ENCODE measurements at regions not wholly inside any gene's neighbourhood (a gene's known extent, or its start where the extent isn't known, plus 50 kb on each side); places are given as distances from the start of the nearest gene placed in this dataset.
"Not testable (repeated sequence)": the region's sequence is repeated elsewhere in the genome, so short reads cannot be mapped to it uniquely, and the experiment has no call there.

DNA sequence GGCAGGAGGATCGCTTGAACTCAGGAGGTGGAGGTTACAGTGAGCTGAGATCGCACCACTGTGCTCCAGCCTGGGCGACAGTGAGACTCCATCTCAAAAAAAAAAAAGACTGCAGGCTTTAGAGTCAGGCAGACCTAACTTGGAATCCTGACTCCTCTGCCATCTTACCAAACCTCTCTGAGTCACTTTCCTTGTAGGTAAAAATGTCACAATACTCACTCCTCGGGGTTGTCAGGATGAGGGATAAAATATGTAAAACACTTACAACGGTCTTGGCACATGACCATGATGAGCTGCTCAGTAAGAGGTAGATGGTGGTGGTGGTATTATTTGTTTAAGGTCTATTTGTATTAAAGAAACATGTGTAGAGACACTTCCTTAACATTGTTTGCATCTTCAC, 154.1 kb upstream of the PDE1C start:
- no peak for DNase-seq

GRCh38 chr7:32223721-32224120, 153.5 kb upstream of the PDE1C start:
- no peak for DNase-seq

GRCh38 chr7:32223071-32223650, 153.0 kb upstream of the PDE1C start:
- DNase-seq = no peak

GRCh38 chr7:32222251-32222900, 152.2 kb upstream of the PDE1C start:
- DNase-seq = no peak

DNA sequence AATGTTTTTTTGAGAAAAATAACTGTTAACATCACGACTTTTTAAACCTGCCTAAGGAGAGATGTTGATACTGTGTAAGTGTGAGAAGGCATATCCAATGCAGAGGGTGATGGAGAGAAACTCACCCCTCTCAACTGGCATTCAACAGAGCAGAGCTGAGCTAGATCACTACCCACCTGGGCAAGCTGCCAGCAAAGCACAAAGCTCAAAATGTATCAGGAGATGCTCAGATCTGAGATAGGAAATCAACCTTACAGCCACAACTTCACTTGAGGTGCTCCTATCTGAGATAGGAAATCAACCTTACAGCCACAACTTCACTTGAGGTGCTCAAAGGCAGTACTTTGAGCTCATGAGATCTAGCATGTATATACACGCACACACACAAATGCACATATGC, 151.5 kb upstream of the PDE1C start:
- peak in 1 of 51 donors; percentile 6 for DNase-seq

DNA sequence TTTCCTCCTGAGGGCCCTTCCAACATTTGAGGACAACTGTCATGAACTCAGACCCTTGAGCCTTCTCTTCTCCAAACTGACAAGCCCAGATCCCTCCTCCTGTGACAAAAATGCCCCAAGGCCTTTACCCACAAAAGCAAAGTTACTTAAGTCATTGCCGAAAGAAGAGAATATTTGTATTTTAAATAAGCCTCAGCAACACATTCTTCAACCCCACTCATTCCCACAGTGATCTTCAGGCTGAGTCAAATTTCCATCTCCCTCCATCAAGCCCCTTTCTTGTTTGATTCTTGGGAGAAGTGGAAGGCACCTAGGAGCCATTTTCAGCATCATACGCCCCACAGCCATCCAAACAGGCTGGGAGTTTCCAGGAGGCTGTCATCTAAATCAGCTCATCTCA, 150.8 kb upstream of the PDE1C start:
- DNase-seq = no peak

- DNase-seq = not testable (repeated sequence)
Measured at GRCh38 chr7:32219831-32220230, 149.6 kb upstream of the PDE1C start.

GRCh38 chr7:32219416-32219815, 149.2 kb upstream of the PDE1C start:
- DNase-seq = no peak

GRCh38 chr7:32218741-32219288, 148.6 kb upstream of the PDE1C start:
- DNase-seq = no peak

DNA sequence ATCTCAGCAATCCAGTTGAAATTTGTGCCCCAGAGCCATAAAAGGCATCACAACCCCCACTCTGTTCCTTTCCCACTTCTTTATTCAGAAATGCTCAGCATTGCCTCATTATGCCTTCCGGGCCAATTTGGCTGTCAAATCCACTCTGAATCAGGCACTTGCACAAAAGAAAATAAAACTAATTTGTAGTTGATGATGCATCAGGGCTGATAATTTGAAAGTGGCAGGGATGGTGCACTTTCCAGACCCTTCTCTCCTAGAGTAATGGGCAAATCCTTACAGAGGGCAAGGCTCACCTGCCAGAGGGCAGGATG, 147.9 kb upstream of the PDE1C start:
- DNase-seq = peak in 8 of 51 donors; percentile 7 to 53 (median 21)

DNA sequence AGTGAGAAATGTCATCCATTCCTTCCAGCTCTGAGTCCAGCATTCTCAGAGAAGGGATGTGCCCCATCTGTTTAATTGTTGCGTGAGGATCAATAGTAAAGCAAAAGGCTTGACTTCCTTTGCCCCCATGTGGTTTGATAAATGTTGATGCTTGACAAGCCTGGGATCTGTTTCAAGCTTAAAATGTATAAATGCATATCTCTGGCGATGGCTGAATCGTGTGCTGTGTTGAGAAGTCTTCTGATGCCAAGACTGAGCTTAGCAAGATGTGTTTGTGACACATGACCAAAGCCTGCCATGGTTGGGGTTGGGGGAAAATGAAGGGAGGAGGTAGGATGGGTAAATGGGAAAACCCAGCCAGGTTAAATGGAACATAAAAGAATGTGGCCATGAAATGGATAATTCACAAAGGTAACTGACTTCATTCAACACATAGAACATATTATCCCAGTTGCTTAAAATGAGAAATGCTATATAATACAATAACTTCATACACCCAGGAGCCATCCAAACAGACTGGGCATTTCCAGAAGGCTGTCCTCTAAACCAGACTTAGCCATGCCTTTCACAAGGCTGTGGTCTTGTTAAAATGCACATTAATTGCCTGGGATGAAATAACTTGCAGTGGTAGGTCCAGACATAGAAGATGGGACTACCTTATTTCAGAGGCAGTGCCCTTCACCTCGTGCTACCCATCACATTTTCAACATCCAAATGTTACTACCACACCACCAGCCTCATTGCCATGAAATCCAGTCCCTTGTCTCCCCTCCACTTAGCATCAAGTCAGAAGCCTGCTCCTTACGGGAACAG, 147.3 kb upstream of the PDE1C start:
- DNase-seq = no peak

- DNase-seq = no peak
Measured at GRCh38 chr7:32216759-32217158, 146.6 kb upstream of the PDE1C start.

DNA sequence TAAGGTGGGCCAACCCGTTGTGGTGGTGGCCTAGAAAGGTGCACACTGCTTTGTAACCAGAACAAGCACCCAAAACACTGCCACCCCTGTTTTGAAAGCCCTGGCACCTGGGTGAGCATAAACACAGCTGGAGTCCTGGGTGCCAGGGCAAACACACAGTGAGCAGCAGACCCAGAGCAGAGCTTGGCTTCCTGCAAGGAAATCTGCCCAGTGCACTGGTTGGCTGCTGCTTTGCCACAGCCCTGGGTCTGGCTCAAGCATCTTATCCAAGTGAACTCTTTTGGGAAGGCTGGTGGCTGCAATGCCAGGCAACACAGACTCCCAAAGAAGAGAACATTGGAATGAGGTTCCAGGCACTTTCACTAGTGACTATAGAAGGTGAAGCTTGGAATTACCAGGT, 145.5 kb upstream of the PDE1C start:
- DNase-seq = no peak

- DNase-seq = no peak
Measured at GRCh38 chr7:32214913-32215312, 144.7 kb upstream of the PDE1C start.

DNA sequence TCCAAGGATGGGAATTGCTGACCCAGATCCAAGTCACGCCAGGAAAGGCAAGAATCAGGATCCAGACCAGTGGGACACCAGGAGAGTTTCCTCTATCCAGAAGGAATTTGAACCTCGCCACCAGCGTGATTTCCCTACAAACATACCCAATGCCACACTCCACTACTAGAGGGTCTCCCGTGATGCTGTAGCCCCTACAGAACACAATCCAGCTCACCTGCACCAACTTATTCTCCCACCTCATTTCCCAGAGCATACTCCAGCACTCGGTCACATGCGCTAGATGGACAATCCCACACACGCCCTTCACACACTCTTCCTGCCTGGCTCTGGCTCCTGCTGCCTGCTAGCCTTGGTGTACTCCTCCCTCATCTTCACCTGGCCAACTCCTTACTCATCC, 142.1 kb upstream of the PDE1C start:
- no peak for DNase-seq

- peak in 6 of 51 donors; percentile 4 to 17 (median 6) for DNase-seq
Measured at GRCh38 chr7:32206987-32207386, 136.8 kb upstream of the PDE1C start.

DNA sequence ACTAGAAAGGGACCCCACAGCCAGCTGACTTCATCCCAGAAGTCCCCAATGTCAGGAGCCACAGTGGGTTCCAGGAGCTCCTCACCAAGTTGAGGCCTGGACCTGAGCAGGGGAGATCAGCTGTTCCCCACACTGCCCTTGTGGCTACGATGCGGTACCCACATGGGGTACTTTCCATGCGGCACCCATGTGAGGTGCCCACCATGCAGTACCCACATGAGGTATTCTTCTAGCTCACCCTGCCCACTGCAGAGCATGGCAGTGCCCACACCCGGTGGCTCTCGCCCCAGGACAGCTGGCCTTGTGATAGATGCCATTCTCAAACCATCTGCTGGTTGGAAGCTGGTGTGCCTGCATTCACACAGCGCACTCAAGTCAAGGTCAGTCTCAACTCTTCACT, 136.3 kb upstream of the PDE1C start:
- no peak for DNase-seq

DNA sequence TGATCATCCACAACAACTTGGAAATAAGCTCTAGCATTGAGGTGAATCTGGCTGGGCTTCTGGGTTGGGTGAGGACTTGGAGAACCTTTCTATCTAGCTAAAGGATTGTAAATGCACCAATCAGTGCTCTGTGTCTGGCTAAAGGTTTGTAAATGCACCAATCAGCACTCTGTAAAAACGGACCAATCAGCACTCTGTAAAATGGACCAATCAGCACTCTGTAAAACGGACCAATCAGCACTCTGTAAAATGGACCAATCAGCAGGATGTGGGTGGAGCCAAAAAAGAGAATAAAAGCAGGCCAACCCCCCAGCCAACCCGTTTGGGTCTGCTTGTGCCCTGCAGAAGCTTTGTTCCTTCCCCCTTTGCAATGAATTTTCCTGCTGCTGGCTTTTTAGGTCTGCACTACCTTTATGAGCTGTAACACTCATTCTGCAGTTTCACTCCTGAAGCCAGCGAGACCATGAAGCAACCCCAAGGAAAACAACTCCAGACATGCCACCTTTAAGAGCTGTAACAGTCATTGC, 135.2 kb upstream of the PDE1C start:
- not testable (repeated sequence) for DNase-seq

DNA sequence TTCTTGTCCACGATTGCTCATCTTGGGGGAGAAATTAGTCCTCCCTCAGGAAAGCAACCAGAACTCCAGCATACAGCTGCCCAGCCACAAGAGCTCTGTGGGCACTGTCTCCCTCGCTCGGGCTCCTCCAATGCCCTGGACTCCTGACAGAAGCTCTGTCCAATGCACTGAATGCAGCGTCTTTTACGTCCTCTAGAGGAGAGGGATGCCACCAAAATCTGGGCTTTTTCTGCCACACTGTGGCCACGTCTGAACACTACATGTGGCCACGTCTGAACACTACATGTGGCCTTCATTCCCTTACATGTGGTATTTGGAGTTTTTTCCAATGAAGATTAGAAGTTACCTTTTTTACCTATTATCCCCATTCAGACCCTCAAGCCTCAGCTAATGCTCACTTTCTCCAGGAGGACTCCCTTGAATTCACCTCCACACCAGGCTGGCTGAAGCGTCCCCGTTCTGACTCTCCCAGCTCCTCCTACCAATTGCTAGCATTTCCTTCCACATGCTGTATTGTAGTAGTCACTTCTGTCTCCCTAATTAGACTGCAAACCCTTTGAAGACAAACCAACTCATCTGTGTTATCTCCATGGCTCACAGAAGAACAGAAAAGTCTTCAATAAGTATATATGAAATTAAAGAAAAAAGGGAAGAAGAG, 134.3 kb upstream of the PDE1C start:
- peak in 47 of 51 donors; percentile 11 to 90 (median 68) for DNase-seq

DNA sequence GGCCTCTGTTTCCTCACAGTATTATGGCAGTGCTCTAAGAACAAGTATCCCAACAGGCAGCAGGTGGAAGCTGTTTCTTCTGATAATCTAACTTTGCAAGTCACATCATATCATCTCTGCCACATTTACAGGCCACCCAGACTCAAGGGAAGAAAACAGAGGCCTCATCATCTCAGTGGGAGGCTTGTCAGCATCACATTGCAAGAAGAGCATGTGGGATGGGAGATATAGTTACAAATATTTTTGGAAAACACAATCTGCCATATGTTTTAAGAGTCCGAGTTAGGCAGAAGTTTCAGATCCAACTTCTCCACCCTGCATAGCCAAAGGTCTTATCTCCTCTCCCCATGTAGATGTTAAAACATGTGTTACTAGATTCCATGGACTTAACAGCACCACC, 130.4 kb upstream of the PDE1C start:
- DNase-seq = no peak

- no peak for DNase-seq
Measured at GRCh38 chr7:32194537-32194936, 124.3 kb upstream of the PDE1C start.

DNA sequence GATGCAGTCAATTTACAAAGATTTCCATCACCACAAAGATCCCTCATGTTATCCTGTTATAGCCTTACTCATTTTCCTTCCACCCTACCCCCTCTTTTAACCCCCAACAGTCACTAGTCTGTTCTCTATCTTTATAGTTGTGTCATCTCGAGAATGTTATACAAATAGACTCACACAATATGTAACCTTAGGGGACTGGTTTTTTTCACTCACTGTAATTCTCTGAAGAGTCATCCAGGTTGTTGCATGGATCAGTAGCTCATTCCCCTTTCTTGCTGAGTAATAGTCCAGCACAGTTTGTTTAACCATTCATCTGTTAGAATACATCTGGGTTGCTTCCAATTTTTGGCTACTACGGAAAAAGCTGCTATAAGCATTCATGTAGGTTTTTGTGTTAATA, 121.1 kb upstream of the PDE1C start:
- no peak for DNase-seq

All from hypothalamus (tissue), 51 donors.